ENCODE measurements at regions not wholly inside any gene's neighbourhood (a gene's known extent, or its start where the extent isn't known, plus 50 kb on each side); places are given as distances from the start of the nearest gene placed in this dataset.

DNA sequence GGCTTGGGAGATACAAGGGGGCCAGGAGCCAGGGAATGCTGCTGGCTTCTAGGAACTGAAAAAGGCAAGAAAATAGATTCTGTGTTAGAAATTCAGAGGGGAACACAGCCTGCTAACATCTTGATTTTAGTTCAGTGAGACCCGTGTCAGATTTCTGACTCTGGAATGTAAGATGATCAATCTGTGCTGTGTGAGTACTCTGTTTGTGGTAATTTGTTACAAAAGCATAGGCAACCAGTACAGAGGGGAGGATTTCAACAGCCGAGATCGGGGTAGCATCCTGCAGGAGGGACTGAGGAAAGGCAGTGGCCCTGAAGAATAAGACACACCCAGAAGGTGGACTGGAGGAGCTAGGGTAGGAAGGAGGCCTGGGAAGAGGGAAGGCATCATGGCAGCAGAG is 410.0 kb upstream of the CCDC196 start (continued):
- TF ChIP-seq EZH2phosphoT487 (IDR thresholded peaks at IDR 0.05; ENCODE audit: borderline replicate concordance, low read depth) (no peak), NFIC (IDR thresholded peaks at IDR 0.05; ENCODE audit: borderline replicate concordance) (no peak), GATA2 (CRISPR knock-in tag; IDR thresholded peaks at IDR 0.05) (no peak), RCOR1 (IDR thresholded peaks at IDR 0.05; ENCODE audit: low read length) (no peak), TAF1 (IDR thresholded peaks at IDR 0.05; ENCODE audit: borderline replicate concordance, low read depth, low read length) (no peak)
- TF ChIP-seq, protein P1, sequence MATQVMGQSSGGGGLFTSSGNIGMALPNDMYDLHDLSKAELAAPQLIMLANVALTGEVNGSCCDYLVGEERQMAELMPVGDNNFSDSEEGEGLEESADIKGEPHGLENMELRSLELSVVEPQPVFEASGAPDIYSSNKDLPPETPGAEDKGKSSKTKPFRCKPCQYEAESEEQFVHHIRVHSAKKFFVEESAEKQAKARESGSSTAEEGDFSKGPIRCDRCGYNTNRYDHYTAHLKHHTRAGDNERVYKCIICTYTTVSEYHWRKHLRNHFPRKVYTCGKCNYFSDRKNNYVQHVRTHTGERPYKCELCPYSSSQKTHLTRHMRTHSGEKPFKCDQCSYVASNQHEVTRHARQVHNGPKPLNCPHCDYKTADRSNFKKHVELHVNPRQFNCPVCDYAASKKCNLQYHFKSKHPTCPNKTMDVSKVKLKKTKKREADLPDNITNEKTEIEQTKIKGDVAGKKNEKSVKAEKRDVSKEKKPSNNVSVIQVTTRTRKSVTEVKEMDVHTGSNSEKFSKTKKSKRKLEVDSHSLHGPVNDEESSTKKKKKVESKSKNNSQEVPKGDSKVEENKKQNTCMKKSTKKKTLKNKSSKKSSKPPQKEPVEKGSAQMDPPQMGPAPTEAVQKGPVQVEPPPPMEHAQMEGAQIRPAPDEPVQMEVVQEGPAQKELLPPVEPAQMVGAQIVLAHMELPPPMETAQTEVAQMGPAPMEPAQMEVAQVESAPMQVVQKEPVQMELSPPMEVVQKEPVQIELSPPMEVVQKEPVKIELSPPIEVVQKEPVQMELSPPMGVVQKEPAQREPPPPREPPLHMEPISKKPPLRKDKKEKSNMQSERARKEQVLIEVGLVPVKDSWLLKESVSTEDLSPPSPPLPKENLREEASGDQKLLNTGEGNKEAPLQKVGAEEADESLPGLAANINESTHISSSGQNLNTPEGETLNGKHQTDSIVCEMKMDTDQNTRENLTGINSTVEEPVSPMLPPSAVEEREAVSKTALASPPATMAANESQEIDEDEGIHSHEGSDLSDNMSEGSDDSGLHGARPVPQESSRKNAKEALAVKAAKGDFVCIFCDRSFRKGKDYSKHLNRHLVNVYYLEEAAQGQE (IDR thresholded peaks at IDR 0.05; ENCODE audit: low read depth, low read length), result no peak
- TF ChIP-seq, protein P2, sequence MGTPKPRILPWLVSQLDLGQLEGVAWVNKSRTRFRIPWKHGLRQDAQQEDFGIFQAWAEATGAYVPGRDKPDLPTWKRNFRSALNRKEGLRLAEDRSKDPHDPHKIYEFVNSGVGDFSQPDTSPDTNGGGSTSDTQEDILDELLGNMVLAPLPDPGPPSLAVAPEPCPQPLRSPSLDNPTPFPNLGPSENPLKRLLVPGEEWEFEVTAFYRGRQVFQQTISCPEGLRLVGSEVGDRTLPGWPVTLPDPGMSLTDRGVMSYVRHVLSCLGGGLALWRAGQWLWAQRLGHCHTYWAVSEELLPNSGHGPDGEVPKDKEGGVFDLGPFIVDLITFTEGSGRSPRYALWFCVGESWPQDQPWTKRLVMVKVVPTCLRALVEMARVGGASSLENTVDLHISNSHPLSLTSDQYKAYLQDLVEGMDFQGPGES (IDR thresholded peaks at IDR 0.05; ENCODE audit: low read depth, low read length), result no peak

DNA sequence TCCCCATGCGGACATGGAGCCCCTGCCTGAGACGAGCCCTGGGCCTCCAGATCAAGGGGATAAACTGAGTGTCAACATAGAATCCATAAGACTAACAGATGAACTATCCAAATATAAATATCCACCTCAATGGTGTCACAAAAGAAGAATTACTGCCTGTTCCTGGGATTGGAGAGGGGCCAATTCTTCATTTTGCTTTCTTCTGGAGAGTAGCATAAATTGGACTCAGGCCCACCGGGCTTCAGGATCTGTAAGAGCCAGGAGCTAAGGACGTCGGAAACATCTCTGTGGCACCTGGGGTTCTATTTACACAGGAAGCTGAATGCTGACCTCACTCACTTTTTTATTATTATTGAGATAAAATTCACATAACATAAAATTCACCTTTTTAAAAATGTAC is 408.2 kb upstream of the CCDC196 start:
- no peaks in the 10 kb centered on the region for H3K36me3 ChIP-seq (replicated peaks in 1 of 2; ENCODE audit: control insufficient read depth in 1 of 2, insufficient read depth in 2 of 2, low read length in 1 of 2)
- no peak overlapping the region for H3K4me3 ChIP-seq (ENCODE audit: low read depth in 2 of 2, low read length in 1 of 2)
- H3K4me1 ChIP-seq (ENCODE audit: control insufficient read depth in 1 of 2, insufficient read depth in 2 of 2, low read depth in 1 of 2, low read length in 1 of 2), result peaks cover 0 to 14% of the 10 kb centered on the region in 2 experiments; a peak in 1 of 4 replicates
- H3K79me2 ChIP-seq (ENCODE audit: insufficient read depth), result no peaks in the 10 kb centered on the region
- no peaks in the 10 kb centered on the region for H3K27me3 ChIP-seq (ENCODE audit: insufficient read depth)
- DNase-seq, result no peak
- no peak overlapping the region for H2AFZ ChIP-seq (ENCODE audit: low read depth)
- H4K20me1 ChIP-seq (ENCODE audit: insufficient read depth), result no peaks in the 10 kb centered on the region
- H3K9ac ChIP-seq, result no peak overlapping the region
- H3K9me2 ChIP-seq, result no peaks in the 10 kb centered on the region
- ChIA-PET CTCF (interaction anchor here (1.8 kb wide), 1 partner anchor 118 kb away, joined by 6 read pairs; no protein-coding TSS in a partner anchor), POLR2A (no interaction called here)
- no peak overlapping the region for H3K4me2 ChIP-seq
- no peaks in the 10 kb centered on the region for H3K9me3 ChIP-seq
- no peaks in the 10 kb centered on the region for H3F3A ChIP-seq (replicated peaks; ENCODE audit: insufficient read depth)
- H3K27ac ChIP-seq (ENCODE audit: low read depth in 2 of 2, low read length in 1 of 2), result no peak overlapping the region
- 46% methylated on average over 5 of the region's 5 CpGs for WGBS (ENCODE audit: low lambda C conversion rate)
- TF ChIP-seq SIN3A (IDR thresholded peaks at IDR 0.05; ENCODE audit: borderline replicate concordance, low read depth, low read length) (no peak), ELF1 (IDR thresholded peaks at IDR 0.05) (no peak), EP300 (IDR thresholded peaks at IDR 0.05; ENCODE audit: borderline replicate concordance in 1 of 2, low read depth in 1 of 2, low read length in 1 of 2) (no peak), FOSL2 (IDR thresholded peaks at IDR 0.05; ENCODE audit: borderline replicate concordance, low read depth) (no peak), GABPA (IDR thresholded peaks at IDR 0.05; ENCODE audit: low read depth) (no peak), RXRA (IDR thresholded peaks at IDR 0.05; ENCODE audit: borderline replicate concordance, low read depth) (no peak)
- TF ChIP-seq, protein P3, sequence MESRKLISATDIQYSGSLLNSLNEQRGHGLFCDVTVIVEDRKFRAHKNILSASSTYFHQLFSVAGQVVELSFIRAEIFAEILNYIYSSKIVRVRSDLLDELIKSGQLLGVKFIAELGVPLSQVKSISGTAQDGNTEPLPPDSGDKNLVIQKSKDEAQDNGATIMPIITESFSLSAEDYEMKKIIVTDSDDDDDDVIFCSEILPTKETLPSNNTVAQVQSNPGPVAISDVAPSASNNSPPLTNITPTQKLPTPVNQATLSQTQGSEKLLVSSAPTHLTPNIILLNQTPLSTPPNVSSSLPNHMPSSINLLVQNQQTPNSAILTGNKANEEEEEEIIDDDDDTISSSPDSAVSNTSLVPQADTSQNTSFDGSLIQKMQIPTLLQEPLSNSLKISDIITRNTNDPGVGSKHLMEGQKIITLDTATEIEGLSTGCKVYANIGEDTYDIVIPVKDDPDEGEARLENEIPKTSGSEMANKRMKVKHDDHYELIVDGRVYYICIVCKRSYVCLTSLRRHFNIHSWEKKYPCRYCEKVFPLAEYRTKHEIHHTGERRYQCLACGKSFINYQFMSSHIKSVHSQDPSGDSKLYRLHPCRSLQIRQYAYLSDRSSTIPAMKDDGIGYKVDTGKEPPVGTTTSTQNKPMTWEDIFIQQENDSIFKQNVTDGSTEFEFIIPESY (IDR thresholded peaks at IDR 0.05; ENCODE audit: borderline replicate concordance, low read depth), result no peak
- TF ChIP-seq, protein P4, sequence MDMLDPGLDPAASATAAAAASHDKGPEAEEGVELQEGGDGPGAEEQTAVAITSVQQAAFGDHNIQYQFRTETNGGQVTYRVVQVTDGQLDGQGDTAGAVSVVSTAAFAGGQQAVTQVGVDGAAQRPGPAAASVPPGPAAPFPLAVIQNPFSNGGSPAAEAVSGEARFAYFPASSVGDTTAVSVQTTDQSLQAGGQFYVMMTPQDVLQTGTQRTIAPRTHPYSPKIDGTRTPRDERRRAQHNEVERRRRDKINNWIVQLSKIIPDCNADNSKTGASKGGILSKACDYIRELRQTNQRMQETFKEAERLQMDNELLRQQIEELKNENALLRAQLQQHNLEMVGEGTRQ (IDR thresholded peaks at IDR 0.05; ENCODE audit: borderline replicate concordance, low read depth, low read length), result no peak
- TF ChIP-seq, protein P5, sequence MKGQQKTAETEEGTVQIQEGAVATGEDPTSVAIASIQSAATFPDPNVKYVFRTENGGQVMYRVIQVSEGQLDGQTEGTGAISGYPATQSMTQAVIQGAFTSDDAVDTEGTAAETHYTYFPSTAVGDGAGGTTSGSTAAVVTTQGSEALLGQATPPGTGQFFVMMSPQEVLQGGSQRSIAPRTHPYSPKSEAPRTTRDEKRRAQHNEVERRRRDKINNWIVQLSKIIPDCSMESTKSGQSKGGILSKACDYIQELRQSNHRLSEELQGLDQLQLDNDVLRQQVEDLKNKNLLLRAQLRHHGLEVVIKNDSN (IDR thresholded peaks at IDR 0.05; ENCODE audit: borderline replicate concordance, low read depth), result no peak

Measured in SK-N-SH (cell line).